Ishikawa (cell line): ENCODE measurements at regions not wholly inside any gene's neighbourhood (a gene's known extent, or its start where the extent isn't known, plus 50 kb on each side); places are given as distances from the start of the nearest gene placed in this dataset.

Experiments used
- CREB1 ChIP-seq: IDR thresholded peaks from 2 replicates; pipeline ENCODE4 v1.6.1; 2012; ENCODE audit warnings: low read depth
- EP300 ChIP-seq: IDR thresholded peaks from 2 replicates; pipeline ENCODE4 v1.6.1; 2012; ENCODE audit warnings: borderline replicate concordance
- FOXM1 ChIP-seq: IDR thresholded peaks from 2 replicates; pipeline ENCODE4 v1.6.1; 2012; ENCODE audit warnings: low read depth, borderline replicate concordance
- NFIC ChIP-seq: IDR thresholded peaks from 2 replicates; pipeline ENCODE4 v1.6.1; 2012
- TCF12 ChIP-seq: IDR thresholded peaks from 2 replicates; pipeline ENCODE4 v1.6.1; 2012; ENCODE audit warnings: low read depth
- TEAD4 ChIP-seq: IDR thresholded peaks from 2 replicates; pipeline ENCODE4 v1.6.1; 2012
- ZBTB7A ChIP-seq: IDR thresholded peaks from 2 replicates; pipeline ENCODE4 v1.6.1; 2012; ENCODE audit warnings: low read depth
- TF ChIP-seq, protein P1 (sequence below): IDR thresholded peaks from 2 replicates; pipeline ENCODE4 v1.6.1; 2012; ENCODE audit warnings: low read depth, mild to moderate bottlenecking
- TF ChIP-seq, protein P2 (sequence below): IDR thresholded peaks from 2 replicates; pipeline ENCODE4 v1.6.1; 2012
- TF ChIP-seq, protein P3 (sequence below): IDR thresholded peaks from 2 replicates; pipeline ENCODE4 v1.6.1; 2012

DNA sequence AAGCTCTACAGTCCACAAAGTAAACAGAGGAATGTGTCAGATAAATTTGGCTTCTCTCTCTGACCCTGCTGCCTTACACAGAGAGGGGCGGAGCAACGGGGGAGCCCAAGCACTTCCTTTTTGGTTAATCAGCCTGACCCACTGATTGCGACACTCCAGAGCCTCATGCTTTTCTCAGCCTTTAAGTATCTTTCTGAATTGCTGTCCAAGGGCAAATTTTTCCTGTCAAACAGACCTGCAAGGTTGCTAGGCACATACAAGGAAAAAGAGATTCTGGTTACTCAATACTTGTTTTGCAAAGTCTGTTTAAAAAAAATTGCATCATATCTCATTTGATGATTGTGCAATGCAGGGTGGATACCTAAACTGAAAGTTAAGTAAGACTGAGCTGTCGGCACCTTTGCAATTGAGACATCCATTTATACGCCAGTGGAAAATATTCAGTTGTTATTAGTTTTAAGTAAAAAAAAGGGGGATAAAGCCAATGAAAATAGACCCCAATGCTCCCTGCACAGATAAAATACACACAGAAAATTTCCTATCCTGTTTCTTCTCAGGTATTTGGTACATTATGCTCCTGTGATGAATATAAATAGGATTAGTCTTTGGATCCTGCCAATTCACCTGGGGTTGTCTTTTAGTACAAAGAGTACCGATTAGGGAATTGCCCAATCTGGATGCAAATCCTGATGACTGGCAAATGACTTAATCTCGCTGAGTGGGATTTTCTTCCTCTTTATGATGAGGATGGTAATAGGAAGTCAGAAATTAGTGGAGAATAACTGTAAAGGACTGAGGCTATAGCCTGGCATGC, 260.2 kb upstream of the TRIB2 start:
- TF ChIP-seq, protein P1, sequence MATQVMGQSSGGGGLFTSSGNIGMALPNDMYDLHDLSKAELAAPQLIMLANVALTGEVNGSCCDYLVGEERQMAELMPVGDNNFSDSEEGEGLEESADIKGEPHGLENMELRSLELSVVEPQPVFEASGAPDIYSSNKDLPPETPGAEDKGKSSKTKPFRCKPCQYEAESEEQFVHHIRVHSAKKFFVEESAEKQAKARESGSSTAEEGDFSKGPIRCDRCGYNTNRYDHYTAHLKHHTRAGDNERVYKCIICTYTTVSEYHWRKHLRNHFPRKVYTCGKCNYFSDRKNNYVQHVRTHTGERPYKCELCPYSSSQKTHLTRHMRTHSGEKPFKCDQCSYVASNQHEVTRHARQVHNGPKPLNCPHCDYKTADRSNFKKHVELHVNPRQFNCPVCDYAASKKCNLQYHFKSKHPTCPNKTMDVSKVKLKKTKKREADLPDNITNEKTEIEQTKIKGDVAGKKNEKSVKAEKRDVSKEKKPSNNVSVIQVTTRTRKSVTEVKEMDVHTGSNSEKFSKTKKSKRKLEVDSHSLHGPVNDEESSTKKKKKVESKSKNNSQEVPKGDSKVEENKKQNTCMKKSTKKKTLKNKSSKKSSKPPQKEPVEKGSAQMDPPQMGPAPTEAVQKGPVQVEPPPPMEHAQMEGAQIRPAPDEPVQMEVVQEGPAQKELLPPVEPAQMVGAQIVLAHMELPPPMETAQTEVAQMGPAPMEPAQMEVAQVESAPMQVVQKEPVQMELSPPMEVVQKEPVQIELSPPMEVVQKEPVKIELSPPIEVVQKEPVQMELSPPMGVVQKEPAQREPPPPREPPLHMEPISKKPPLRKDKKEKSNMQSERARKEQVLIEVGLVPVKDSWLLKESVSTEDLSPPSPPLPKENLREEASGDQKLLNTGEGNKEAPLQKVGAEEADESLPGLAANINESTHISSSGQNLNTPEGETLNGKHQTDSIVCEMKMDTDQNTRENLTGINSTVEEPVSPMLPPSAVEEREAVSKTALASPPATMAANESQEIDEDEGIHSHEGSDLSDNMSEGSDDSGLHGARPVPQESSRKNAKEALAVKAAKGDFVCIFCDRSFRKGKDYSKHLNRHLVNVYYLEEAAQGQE, result no peak
- TF ChIP-seq CREB1 (no peak), EP300 (no peak), FOXM1 (no peak), TEAD4 (no peak), NFIC (no peak), ZBTB7A (no peak), TCF12 (no peak)
- TF ChIP-seq, protein P2, sequence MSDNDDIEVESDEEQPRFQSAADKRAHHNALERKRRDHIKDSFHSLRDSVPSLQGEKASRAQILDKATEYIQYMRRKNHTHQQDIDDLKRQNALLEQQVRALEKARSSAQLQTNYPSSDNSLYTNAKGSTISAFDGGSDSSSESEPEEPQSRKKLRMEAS, result no peak
- TF ChIP-seq, protein P3, sequence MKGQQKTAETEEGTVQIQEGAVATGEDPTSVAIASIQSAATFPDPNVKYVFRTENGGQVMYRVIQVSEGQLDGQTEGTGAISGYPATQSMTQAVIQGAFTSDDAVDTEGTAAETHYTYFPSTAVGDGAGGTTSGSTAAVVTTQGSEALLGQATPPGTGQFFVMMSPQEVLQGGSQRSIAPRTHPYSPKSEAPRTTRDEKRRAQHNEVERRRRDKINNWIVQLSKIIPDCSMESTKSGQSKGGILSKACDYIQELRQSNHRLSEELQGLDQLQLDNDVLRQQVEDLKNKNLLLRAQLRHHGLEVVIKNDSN, result no peak
